Right renal pelvis (tissue), 4 donors: ENCODE measurements at regions not wholly inside any gene's neighbourhood (a gene's known extent, or its start where the extent isn't known, plus 50 kb on each side); places are given as distances from the start of the nearest gene placed in this dataset.
"Not testable (repeated sequence)": the region's sequence is repeated elsewhere in the genome, so short reads cannot be mapped to it uniquely, and the experiment has no call there.

Source experiments
- DNase-seq, 4 donors: peaks; one replicate each; pipeline ENCODE4 v3.0.0-alpha.2; 2013; ENCODE audit warnings: low read depth in 4 of 4, low spot score in 3 of 4, missing footprints in 1 of 4

GRCh38 chr12:46981622-46982021 is 97.8 kb upstream of the PCED1B start:
- DNase-seq: no peak

GRCh38 chr12:46982629-46983392 is 96.6 kb upstream of the PCED1B start:
- DNase-seq: no peak

- peak in 1 of 4 donors; percentile 26 for DNase-seq
Observed at GRCh38 chr12:46983393-46983793, 96.0 kb upstream of the PCED1B start.

GRCh38 chr12:46983959-46984841 is 95.2 kb upstream of the PCED1B start:
- peak in 2 of 4 donors; percentile 11 to 14 for DNase-seq

- no peak for DNase-seq
Observed at GRCh38 chr12:46985816-46986215, 93.6 kb upstream of the PCED1B start.

- not testable (repeated sequence) for DNase-seq
Observed at GRCh38 chr12:46988122-46988521, 91.3 kb upstream of the PCED1B start.

- DNase-seq: no peak
Observed at GRCh38 chr12:46990211-46990610, 89.2 kb upstream of the PCED1B start.

GRCh38 chr12:46992051-46992450 is 87.4 kb upstream of the PCED1B start:
- DNase-seq: not testable (repeated sequence)

- no peak for DNase-seq
Observed at GRCh38 chr12:46998811-46999368, 80.5 kb upstream of the PCED1B start.

GRCh38 chr12:47004634-47005033 is 74.8 kb upstream of the PCED1B start:
- no peak for DNase-seq

GRCh38 chr12:47007048-47007447 is 72.4 kb upstream of the PCED1B start:
- DNase-seq: no peak

- no peak for DNase-seq
Observed at GRCh38 chr12:47012552-47012951, 66.9 kb upstream of the PCED1B start.

GRCh38 chr12:47014474-47014873 is 64.9 kb upstream of the PCED1B start:
- DNase-seq: no peak

GRCh38 chr12:47015381-47015780 is 64.0 kb upstream of the PCED1B start:
- no peak for DNase-seq

- no peak for DNase-seq
Observed at GRCh38 chr12:47017041-47017713, 62.2 kb upstream of the PCED1B start.

GRCh38 chr12:47017901-47018475 is 61.4 kb upstream of the PCED1B start:
- DNase-seq: no peak

- DNase-seq: no peak
Observed at GRCh38 chr12:47020211-47020821, 59.1 kb upstream of the PCED1B start.

- DNase-seq: peak in 3 of 4 donors; percentile 24 to 49 (median 44)
Observed at GRCh38 chr12:47021298-47021697, 58.1 kb upstream of the PCED1B start.

GRCh38 chr12:47022296-47022695 is 57.1 kb upstream of the PCED1B start:
- no peak for DNase-seq

GRCh38 chr12:47023311-47023710 is 56.1 kb upstream of the PCED1B start:
- DNase-seq: no peak
